Smooth muscle cell (in vitro differentiated cells): ENCODE measurements at regions not wholly inside any gene's neighbourhood (a gene's known extent, or its start where the extent isn't known, plus 50 kb on each side); places are given as distances from the start of the nearest gene placed in this dataset.

ENCODE experiments used
- DNase-seq: peaks from one replicate; lab custom pipeline; 2025; ENCODE audit not compliant: unreplicated experiment; lab: John Stamatoyannopoulos, UW
- H2AFZ ChIP-seq: fragments of 200-600 bp; sonication (generic); 2 replicates; pipeline ENCODE4 v1.6.0; 2016; ENCODE audit warnings: antibody characterized with exemption, low read depth, mild to moderate bottlenecking
- H3F3A ChIP-seq: fragments of 200-600 bp; sonication (generic); 2 replicates; pipeline ENCODE4 v1.6.0; 2017; ENCODE audit warnings: antibody characterized with exemption, low read depth
- H3K27ac ChIP-seq: fragments of 200-600 bp; sonication (generic); 2 replicates; pipeline ENCODE4 v1.5.1; 2016; ENCODE audit warnings: low read depth, mild to moderate bottlenecking
- H3K27me3 ChIP-seq: fragments of 200-600 bp; sonication (generic); 2 replicates; pipeline ENCODE4 v1.6.1; 2016; ENCODE audit warnings: low read depth, mild to moderate bottlenecking
- H3K36me3 ChIP-seq: fragments of 200-600 bp; sonication (generic); 2 replicates; pipeline ENCODE4 v1.5.1; 2016; ENCODE audit warnings: low read depth
- H3K4me1 ChIP-seq: fragments of 200-600 bp; sonication (generic); 2 replicates; pipeline ENCODE4 v1.5.1; 2016; ENCODE audit warnings: low read depth
- H3K4me2 ChIP-seq: fragments of 200-600 bp; sonication (generic); 2 replicates; pipeline ENCODE4 v1.6.0; 2016; ENCODE audit warnings: mild to moderate bottlenecking
- H3K4me3 ChIP-seq: fragments of 200-600 bp; sonication (generic); 2 replicates; pipeline ENCODE4 v1.5.1; 2016; ENCODE audit warnings: mild to moderate bottlenecking
- H3K79me2 ChIP-seq: fragments of 200-600 bp; sonication (generic); 2 replicates; pipeline ENCODE4 v1.6.0; 2016; ENCODE audit warnings: low read depth, mild to moderate bottlenecking
- H3K9ac ChIP-seq: fragments of 200-600 bp; sonication (generic); 2 replicates; pipeline ENCODE4 v1.6.0; 2016; ENCODE audit warnings: low read depth
- H3K9me3 ChIP-seq: fragments of 200-600 bp; sonication (generic); replicated peaks from 2 replicates; pipeline ENCODE4 v1.5.1; 2016; ENCODE audit warnings: low read depth
- H4K20me1 ChIP-seq: fragments of 200-600 bp; sonication (generic); 2 replicates; pipeline ENCODE4 v1.6.0; 2016; ENCODE audit warnings: low read depth
- CTCF ChIP-seq: fragments of 200-600 bp; sonication (generic); IDR thresholded peaks from 2 replicates; pipeline ENCODE4 v1.5.1; 2017; ENCODE audit warnings: borderline replicate concordance, mild to moderate bottlenecking, antibody characterized with exemption; ENCODE audit not compliant: insufficient read depth, poor library complexity, severe bottlenecking
- WGBS: methylation state at CpG from one replicate; pipeline ENCODE4 v1.1.7; 2016; ENCODE audit warnings: low lambda C conversion rate; 5-methylcytosine and 5-hydroxymethylcytosine counted together

GRCh38 chr6:62942000-62942399, 269.3 kb upstream of the FKBP1C start:
- no peak for DNase-seq
- H3K79me2 ChIP-seq = no peaks in the 10 kb centered on the region
- H3F3A ChIP-seq = no peaks in the 10 kb centered on the region
- no peak for TF ChIP-seq CTCF
- H3K9ac ChIP-seq = no peak overlapping the region
- H3K27ac ChIP-seq = no peak overlapping the region
- no peak overlapping the region for H2AFZ ChIP-seq
- no peak overlapping the region for H3K4me2 ChIP-seq
- no peaks in the 10 kb centered on the region for H4K20me1 ChIP-seq
- no peaks in the 10 kb centered on the region for H3K27me3 ChIP-seq
- no peaks in the 10 kb centered on the region for H3K9me3 ChIP-seq
- H3K36me3 ChIP-seq = no peaks in the 10 kb centered on the region
- H3K4me1 ChIP-seq = no peaks in the 10 kb centered on the region
- 95% methylated on average over 3 of the region's 3 CpGs for WGBS
- no peak overlapping the region for H3K4me3 ChIP-seq

- no peak overlapping the region for H3K4me3 ChIP-seq
- H3F3A ChIP-seq = no peaks in the 10 kb centered on the region
- WGBS = 96% methylated on average over 2 of the region's 2 CpGs
- no peak overlapping the region for H3K27ac ChIP-seq
- H3K4me1 ChIP-seq = no peaks in the 10 kb centered on the region
- H3K36me3 ChIP-seq = no peaks in the 10 kb centered on the region
- H4K20me1 ChIP-seq = no peaks in the 10 kb centered on the region
- H3K9ac ChIP-seq = no peak overlapping the region
- no peaks in the 10 kb centered on the region for H3K27me3 ChIP-seq
- no peak for TF ChIP-seq CTCF
- no peaks in the 10 kb centered on the region for H3K79me2 ChIP-seq
- H2AFZ ChIP-seq = no peak overlapping the region
- no peak for DNase-seq
- no peak overlapping the region for H3K4me2 ChIP-seq
- no peaks in the 10 kb centered on the region for H3K9me3 ChIP-seq
These were observed 242.4 kb upstream of the FKBP1C start for GRCh38 chr6:62968834-62969233.

DNA sequence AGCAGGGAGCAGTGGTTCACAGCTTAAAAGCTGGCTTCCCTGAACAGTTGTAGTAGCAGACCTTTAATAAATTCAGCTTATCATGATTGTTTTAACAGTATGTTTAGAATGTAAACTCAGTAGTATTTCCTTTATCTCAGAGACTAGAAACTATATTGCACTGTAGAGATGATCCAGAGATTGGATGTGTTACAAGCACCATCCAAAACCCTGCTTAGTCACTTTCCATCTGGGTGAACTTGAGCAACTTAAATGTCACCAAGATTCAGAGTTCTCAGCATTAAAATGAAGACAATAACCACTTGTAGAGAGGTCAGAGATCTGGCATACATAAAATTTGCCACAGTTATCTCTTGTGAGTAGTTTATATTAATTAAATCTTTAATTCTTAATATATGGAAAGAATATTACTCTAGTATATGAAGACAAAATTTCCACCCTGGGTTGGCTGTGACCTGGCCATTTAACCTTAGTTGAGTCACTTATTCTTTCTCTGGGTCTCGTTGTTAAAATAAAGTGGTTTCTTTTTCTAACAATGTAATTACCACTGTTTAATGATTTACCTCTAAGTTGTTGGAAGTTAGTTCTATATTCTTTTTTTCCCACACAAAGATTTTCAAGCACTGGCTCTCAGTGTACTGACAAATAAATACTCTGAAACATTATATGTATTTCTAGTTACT, 239.2 kb upstream of the FKBP1C start:
- WGBS = 81% methylated on average over 1 of the region's 1 CpG
- Histone ChIP-seq H3F3A (no peaks in the 10 kb centered on the region), H3K9me3 (no peaks in the 10 kb centered on the region), H4K20me1 (no peaks in the 10 kb centered on the region), H3K4me2 (no peak overlapping the region), H3K9ac (no peak overlapping the region), H3K36me3 (no peaks in the 10 kb centered on the region), H3K27me3 (no peaks in the 10 kb centered on the region), H3K79me2 (no peaks in the 10 kb centered on the region), H3K4me3 (no peak overlapping the region), H3K4me1 (no peaks in the 10 kb centered on the region), H2AFZ (no peak overlapping the region), H3K27ac (no peak overlapping the region)
- TF ChIP-seq CTCF = no peak
- no peak for DNase-seq

DNA sequence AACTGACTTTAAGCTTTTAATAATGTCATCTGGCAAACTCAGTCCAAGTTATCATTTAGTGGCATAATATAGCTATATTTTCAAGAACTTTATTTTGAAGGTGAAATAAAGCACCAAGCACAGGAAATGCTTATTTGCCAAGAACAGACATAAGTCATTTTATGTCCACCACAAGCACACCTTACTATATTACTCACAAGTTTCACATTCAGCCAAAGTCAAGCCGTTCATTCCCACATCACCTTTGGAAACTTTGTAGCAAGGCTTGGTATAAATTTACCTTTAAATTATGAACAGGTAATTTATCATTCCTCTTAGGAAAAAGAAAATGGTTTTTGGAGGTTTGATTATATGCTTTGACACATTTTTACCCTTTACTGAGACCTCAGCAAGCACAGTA, 236.8 kb upstream of the FKBP1C start:
- H3K36me3 ChIP-seq = no peaks in the 10 kb centered on the region
- H3K4me2 ChIP-seq = no peak overlapping the region
- TF ChIP-seq CTCF = no peak
- DNase-seq = no peak
- WGBS = 88% methylated on average over 1 of the region's 1 CpG
- H3F3A ChIP-seq = no peaks in the 10 kb centered on the region
- no peak overlapping the region for H2AFZ ChIP-seq
- no peak overlapping the region for H3K9ac ChIP-seq
- no peaks in the 10 kb centered on the region for H3K27me3 ChIP-seq
- H3K4me1 ChIP-seq = no peaks in the 10 kb centered on the region
- no peaks in the 10 kb centered on the region for H3K79me2 ChIP-seq
- no peaks in the 10 kb centered on the region for H3K9me3 ChIP-seq
- H3K4me3 ChIP-seq = no peak overlapping the region
- no peak overlapping the region for H3K27ac ChIP-seq
- no peaks in the 10 kb centered on the region for H4K20me1 ChIP-seq
